T-helper 2 cell treated with Interferon-gamma antibody and Interleukin-4, amounts not matched to agents 5 μg/mL and 100 μg/mL, for 36 hours (primary cell): ENCODE measurements at regions not wholly inside any gene's neighbourhood (a gene's known extent, or its start where the extent isn't known, plus 50 kb on each side); places are given as distances from the start of the nearest gene placed in this dataset.

Experiments used
- DNase-seq: peaks from one replicate; pipeline ENCODE4 v3.0.0; 2021; ENCODE audit warnings: low spot score
- H3K27ac Mint-ChIP-seq: one replicate; pipeline ENCODE4 v1.8.0; 2021; ENCODE audit warnings: mild to moderate bottlenecking, mixed read lengths
- H3K27me3 Mint-ChIP-seq: one replicate; pipeline ENCODE4 v1.8.0; 2021; ENCODE audit warnings: low read depth, mixed read lengths
- H3K36me3 Mint-ChIP-seq: one replicate; pipeline ENCODE4 v1.8.0; 2021; ENCODE audit warnings: low read depth, mixed read lengths
- H3K4me1 Mint-ChIP-seq: one replicate; pipeline ENCODE4 v1.8.0; 2021; ENCODE audit warnings: low read depth, mixed read lengths
- H3K4me3 Mint-ChIP-seq: one replicate; pipeline ENCODE4 v1.8.0; 2022; ENCODE audit warnings: mild to moderate bottlenecking, moderate library complexity, mixed read lengths
- H3K9me3 Mint-ChIP-seq: one replicate; pipeline ENCODE4 v1.8.0; 2021; ENCODE audit warnings: mixed read lengths

GRCh38 chr2:192828947-192829346 lies 634.2 kb upstream of the TMEFF2 start:
- no peak overlapping the region for H3K27ac Mint-ChIP-seq
- H3K36me3 Mint-ChIP-seq, result no peaks in the 10 kb centered on the region
- DNase-seq, result no peak
- H3K4me3 Mint-ChIP-seq, result no peak overlapping the region
- no peaks in the 10 kb centered on the region for H3K27me3 Mint-ChIP-seq
- H3K9me3 Mint-ChIP-seq, result no peaks in the 10 kb centered on the region
- no peaks in the 10 kb centered on the region for H3K4me1 Mint-ChIP-seq

- no peaks in the 10 kb centered on the region for H3K27me3 Mint-ChIP-seq
- no peak overlapping the region for H3K4me3 Mint-ChIP-seq
- no peak overlapping the region for H3K27ac Mint-ChIP-seq
- DNase-seq, result no peak
- H3K9me3 Mint-ChIP-seq, result no peaks in the 10 kb centered on the region
- no peaks in the 10 kb centered on the region for H3K4me1 Mint-ChIP-seq
- no peaks in the 10 kb centered on the region for H3K36me3 Mint-ChIP-seq
Observed at GRCh38 chr2:192828175-192828574, 633.4 kb upstream of the TMEFF2 start.

- H3K9me3 Mint-ChIP-seq, result no peaks in the 10 kb centered on the region
- no peak overlapping the region for H3K4me3 Mint-ChIP-seq
- no peak for DNase-seq
- H3K4me1 Mint-ChIP-seq, result no peaks in the 10 kb centered on the region
- no peak overlapping the region for H3K27ac Mint-ChIP-seq
- no peaks in the 10 kb centered on the region for H3K36me3 Mint-ChIP-seq
- no peaks in the 10 kb centered on the region for H3K27me3 Mint-ChIP-seq
Observed at GRCh38 chr2:192827735-192828134, 633.0 kb upstream of the TMEFF2 start.

GRCh38 chr2:192814376-192814775 lies 619.6 kb upstream of the TMEFF2 start:
- H3K9me3 Mint-ChIP-seq, result no peaks in the 10 kb centered on the region
- H3K4me3 Mint-ChIP-seq, result no peak overlapping the region
- no peaks in the 10 kb centered on the region for H3K27me3 Mint-ChIP-seq
- no peaks in the 10 kb centered on the region for H3K36me3 Mint-ChIP-seq
- H3K27ac Mint-ChIP-seq, result no peak overlapping the region
- no peaks in the 10 kb centered on the region for H3K4me1 Mint-ChIP-seq
- DNase-seq, result no peak

- H3K4me1 Mint-ChIP-seq, result no peaks in the 10 kb centered on the region
- no peak for DNase-seq
- H3K27me3 Mint-ChIP-seq, result no peaks in the 10 kb centered on the region
Observed at GRCh38 chr2:192813341-192813740, 618.6 kb upstream of the TMEFF2 start.

GRCh38 chr2:192809173-192809572 lies 614.4 kb upstream of the TMEFF2 start:
- Mint-ChIP-seq H3K36me3 (no peaks in the 10 kb centered on the region), H3K9me3 (no peaks in the 10 kb centered on the region)

More at GRCh38 chr2:192813341-192813740, 618.6 kb upstream of the TMEFF2 start:
- H3K4me3 Mint-ChIP-seq, result no peak overlapping the region
- no peaks in the 10 kb centered on the region for H3K36me3 Mint-ChIP-seq
- no peak overlapping the region for H3K27ac Mint-ChIP-seq
- no peaks in the 10 kb centered on the region for H3K9me3 Mint-ChIP-seq

GRCh38 chr2:192783643-192784042 lies 588.9 kb upstream of the TMEFF2 start:
- Mint-ChIP-seq H3K4me3 (no peak overlapping the region), H3K4me1 (no peaks in the 10 kb centered on the region), H3K27ac (no peak overlapping the region), H3K36me3 (no peaks in the 10 kb centered on the region), H3K9me3 (no peaks in the 10 kb centered on the region), H3K27me3 (no peaks in the 10 kb centered on the region)
- DNase-seq, result no peak

More at GRCh38 chr2:192809173-192809572, 614.4 kb upstream of the TMEFF2 start:
- Mint-ChIP-seq H3K4me1 (no peaks in the 10 kb centered on the region), H3K4me3 (no peak overlapping the region), H3K27ac (no peak overlapping the region), H3K27me3 (no peaks in the 10 kb centered on the region)
- DNase-seq, result no peak

GRCh38 chr2:192775459-192776262 lies 580.9 kb upstream of the TMEFF2 start:
- Mint-ChIP-seq H3K4me3 (no peak overlapping the region), H3K27ac (no peak overlapping the region), H3K36me3 (no peaks in the 10 kb centered on the region), H3K4me1 (no peaks in the 10 kb centered on the region), H3K27me3 (no peaks in the 10 kb centered on the region), H3K9me3 (no peaks in the 10 kb centered on the region)
- DNase-seq, result no peak

- no peak for DNase-seq
- Mint-ChIP-seq H3K4me1 (no peaks in the 10 kb centered on the region), H3K4me3 (no peak overlapping the region), H3K27me3 (no peaks in the 10 kb centered on the region), H3K27ac (no peak overlapping the region), H3K36me3 (no peaks in the 10 kb centered on the region), H3K9me3 (no peaks in the 10 kb centered on the region)
Observed at GRCh38 chr2:192775011-192775410, 580.3 kb upstream of the TMEFF2 start.

- no peaks in the 10 kb centered on the region for H3K27me3 Mint-ChIP-seq
- H3K27ac Mint-ChIP-seq, result no peak overlapping the region
- H3K9me3 Mint-ChIP-seq, result no peaks in the 10 kb centered on the region
- DNase-seq, result no peak
- H3K36me3 Mint-ChIP-seq, result no peaks in the 10 kb centered on the region
- H3K4me3 Mint-ChIP-seq, result no peak overlapping the region
- no peaks in the 10 kb centered on the region for H3K4me1 Mint-ChIP-seq
Observed at GRCh38 chr2:192773044-192773443, 578.3 kb upstream of the TMEFF2 start.

- no peaks in the 10 kb centered on the region for H3K4me1 Mint-ChIP-seq
- no peak for DNase-seq
- H3K9me3 Mint-ChIP-seq, result no peaks in the 10 kb centered on the region
- H3K36me3 Mint-ChIP-seq, result no peaks in the 10 kb centered on the region
- H3K27me3 Mint-ChIP-seq, result no peaks in the 10 kb centered on the region
- H3K27ac Mint-ChIP-seq, result no peak overlapping the region
- no peak overlapping the region for H3K4me3 Mint-ChIP-seq
Observed at GRCh38 chr2:192749611-192750200, 555.0 kb upstream of the TMEFF2 start.

- H3K4me1 Mint-ChIP-seq, result no peaks in the 10 kb centered on the region
- no peak overlapping the region for H3K4me3 Mint-ChIP-seq
- H3K27me3 Mint-ChIP-seq, result no peaks in the 10 kb centered on the region
- H3K9me3 Mint-ChIP-seq, result no peaks in the 10 kb centered on the region
- DNase-seq, result no peak
- no peak overlapping the region for H3K27ac Mint-ChIP-seq
- no peaks in the 10 kb centered on the region for H3K36me3 Mint-ChIP-seq
Observed at GRCh38 chr2:192741889-192742288, 547.2 kb upstream of the TMEFF2 start.

GRCh38 chr2:192735447-192735846 lies 540.7 kb upstream of the TMEFF2 start:
- Mint-ChIP-seq H3K27ac (no peak overlapping the region), H3K4me1 (no peaks in the 10 kb centered on the region), H3K9me3 (no peaks in the 10 kb centered on the region), H3K36me3 (no peaks in the 10 kb centered on the region), H3K27me3 (no peaks in the 10 kb centered on the region), H3K4me3 (no peak overlapping the region)
- no peak for DNase-seq

GRCh38 chr2:192729369-192729768 lies 534.6 kb upstream of the TMEFF2 start:
- DNase-seq, result no peak

GRCh38 chr2:192725991-192726390 lies 531.3 kb upstream of the TMEFF2 start:
- Mint-ChIP-seq H3K9me3 (no peaks in the 10 kb centered on the region), H3K36me3 (no peaks in the 10 kb centered on the region)

More at GRCh38 chr2:192729369-192729768, 534.6 kb upstream of the TMEFF2 start:
- no peak overlapping the region for H3K4me3 Mint-ChIP-seq
- H3K4me1 Mint-ChIP-seq, result no peaks in the 10 kb centered on the region
- H3K36me3 Mint-ChIP-seq, result no peaks in the 10 kb centered on the region
- no peaks in the 10 kb centered on the region for H3K27me3 Mint-ChIP-seq
- no peaks in the 10 kb centered on the region for H3K9me3 Mint-ChIP-seq
- H3K27ac Mint-ChIP-seq, result no peak overlapping the region

More at GRCh38 chr2:192725991-192726390, 531.3 kb upstream of the TMEFF2 start:
- H3K27me3 Mint-ChIP-seq, result no peaks in the 10 kb centered on the region
- H3K4me1 Mint-ChIP-seq, result no peaks in the 10 kb centered on the region
- no peak for DNase-seq
- no peak overlapping the region for H3K4me3 Mint-ChIP-seq
- no peak overlapping the region for H3K27ac Mint-ChIP-seq
